Ascending aorta (tissue), 2 donors: ENCODE measurements at regions not wholly inside any gene's neighbourhood (a gene's known extent, or its start where the extent isn't known, plus 50 kb on each side); places are given as distances from the start of the nearest gene placed in this dataset.

Experiments used
- DNase-seq, 2 donors: peaks; one replicate each; pipeline ENCODE4 v3.0.0-alpha.2; 2019; ENCODE audit warnings: low spot score in 2 of 2
- H3K27ac ChIP-seq, 2 donors: fragments of 200-600 bp; sonication (generic); one replicate each; pipeline ENCODE4 v1.5.1; 2016 to 2017; ENCODE audit warnings: mild to moderate bottlenecking in 1 of 2
- H3K27me3 ChIP-seq: fragments of 200-600 bp; sonication (generic); one replicate; pipeline ENCODE4 v1.5.1; 2017
- H3K36me3 ChIP-seq, 2 donors: fragments of 200-600 bp; sonication (generic); one replicate each; pipeline ENCODE4 v1.5.1; 2016
- H3K4me1 ChIP-seq, 2 donors: fragments of 200-600 bp; sonication (generic); one replicate each; pipeline ENCODE4 v1.5.1; 2016 to 2017; ENCODE audit warnings: mild to moderate bottlenecking in 1 of 2
- H3K4me3 ChIP-seq, 2 donors: fragments of 200-600 bp; sonication (generic); one replicate each; pipeline ENCODE4 v1.5.1; 2016 to 2017; ENCODE audit warnings: mild to moderate bottlenecking in 1 of 2
- H3K9me3 ChIP-seq, 2 donors: fragments of 200-600 bp; sonication (generic); one replicate each; pipeline ENCODE4 v1.5.1; 2016
- CTCF ChIP-seq, 3 experiments: fragments of 200-600 bp in 2 of 3; fragments of 450-650 bp in 1 of 3; sonication (generic) in 2 of 3; IDR thresholded peaks; one replicate each; pipeline ENCODE4 v1.5.1; 2016 to 2019; ENCODE audit warnings: antibody characterized with exemption in 3 of 3, mild to moderate bottlenecking in 1 of 3, moderate library complexity in 1 of 3
- intact Hi-C: fragments of 100-400 bp; cut with DNase I; formaldehyde crosslinking; loops from one replicate; pipeline ENCODE4 v1.15.1; 2023

GRCh38 chr20:39878809-39879208, 810.2 kb downstream of the MAFB start:
- Histone ChIP-seq H3K27me3 (no peaks in the 10 kb centered on the region), H3K4me1 (no peaks in the 10 kb centered on the region), H3K27ac (no peak overlapping the region), H3K4me3 (no peak overlapping the region), H3K9me3 (peaks cover 0 to 3% of the 10 kb centered on the region in 2 donors), H3K36me3 (no peaks in the 10 kb centered on the region)
- intact Hi-C loops = no loop called here
- no peak for DNase-seq
- TF ChIP-seq CTCF (IDR thresholded peaks at IDR 0.05) = no peak

- intact Hi-C loops = no loop called here
- no peaks in the 10 kb centered on the region for H3K36me3 ChIP-seq
- peaks cover 0 to 3% of the 10 kb centered on the region in 2 donors for H3K9me3 ChIP-seq
- TF ChIP-seq CTCF (IDR thresholded peaks at IDR 0.05) = no peak
- H3K4me1 ChIP-seq = no peaks in the 10 kb centered on the region
- H3K27ac ChIP-seq = no peak overlapping the region
- no peak overlapping the region for H3K4me3 ChIP-seq
- H3K27me3 ChIP-seq = no peaks in the 10 kb centered on the region
- DNase-seq = no peak
These were observed 810.7 kb downstream of the MAFB start for GRCh38 chr20:39878320-39878719.

GRCh38 chr20:39877788-39878187, 811.2 kb downstream of the MAFB start:
- peaks cover 0 to 3% of the 10 kb centered on the region in 2 donors for H3K9me3 ChIP-seq
- no peak overlapping the region for H3K27ac ChIP-seq
- H3K4me1 ChIP-seq = no peaks in the 10 kb centered on the region
- no peak overlapping the region for H3K4me3 ChIP-seq
- no peak for TF ChIP-seq CTCF (IDR thresholded peaks at IDR 0.05)
- no peaks in the 10 kb centered on the region for H3K27me3 ChIP-seq
- DNase-seq = no peak
- no peaks in the 10 kb centered on the region for H3K36me3 ChIP-seq
- intact Hi-C loops = no loop called here

GRCh38 chr20:39876976-39877635, 811.9 kb downstream of the MAFB start:
- DNase-seq = no peak
- no peak overlapping the region for H3K27ac ChIP-seq
- no peak overlapping the region for H3K4me3 ChIP-seq
- H3K9me3 ChIP-seq = peaks cover 0 to 1% of the 10 kb centered on the region in 2 donors
- no peak for TF ChIP-seq CTCF (IDR thresholded peaks at IDR 0.05)
- H3K27me3 ChIP-seq = no peaks in the 10 kb centered on the region
- intact Hi-C loops = no loop called here
- H3K36me3 ChIP-seq = no peaks in the 10 kb centered on the region
- H3K4me1 ChIP-seq = no peaks in the 10 kb centered on the region

- TF ChIP-seq CTCF (IDR thresholded peaks at IDR 0.05) = no peak
- no peaks in the 10 kb centered on the region for H3K36me3 ChIP-seq
- H3K27me3 ChIP-seq = no peaks in the 10 kb centered on the region
- H3K4me1 ChIP-seq = no peaks in the 10 kb centered on the region
- intact Hi-C loops = no loop called here
- no peak overlapping the region for H3K4me3 ChIP-seq
- H3K27ac ChIP-seq = no peak overlapping the region
- no peak for DNase-seq
- no peaks in the 10 kb centered on the region for H3K9me3 ChIP-seq
These were observed 813.4 kb downstream of the MAFB start for GRCh38 chr20:39875492-39876110.
